ENCODE measurements at regions not wholly inside any gene's neighbourhood (a gene's known extent, or its start where the extent isn't known, plus 50 kb on each side); places are given as distances from the start of the nearest gene placed in this dataset.

DNA sequence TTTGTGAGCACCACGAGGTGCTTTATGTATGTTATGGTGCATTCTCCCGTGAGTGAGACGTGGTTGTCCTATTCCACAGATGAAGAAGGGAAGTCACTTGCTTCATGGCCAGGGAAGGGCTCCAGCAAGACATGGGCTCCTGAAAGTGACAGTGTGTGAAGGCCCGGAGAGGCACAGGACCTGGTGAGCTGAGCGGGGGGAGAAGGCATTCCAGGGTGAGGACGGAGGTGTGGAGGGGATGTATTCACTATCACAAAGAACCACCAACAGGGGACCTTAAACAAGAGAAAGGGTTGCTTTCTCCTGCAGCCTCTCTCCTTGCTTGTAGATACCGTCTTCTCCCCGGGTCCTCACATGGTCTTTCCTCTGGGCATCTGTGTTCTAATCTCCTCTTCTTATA lies 139.1 kb downstream of the FBLN2 start:
- Mint-ChIP-seq H3K27ac (no peak overlapping the region; the same call in 1 of the 2 replicates), H3K4me1 (peaks cover 23% of the 10 kb centered on the region), H3K36me3 (ENCODE audit: low read depth) (no peaks in the 10 kb centered on the region), H3K27me3 (ENCODE audit: insufficient read depth, low read depth, poor library complexity) (peaks cover 5% of the 10 kb centered on the region), H3K4me3 (no peak overlapping the region), H3K9me3 (no peaks in the 10 kb centered on the region; the same call in 2 of the 3 replicates)
- DNase-seq (ENCODE audit: low spot score) (no peak), ATAC-seq (peak; percentile 67)
- no peak overlapping the region for H3K4me3 ChIP-seq
- H2AFZ ChIP-seq, result no peak overlapping the region
- no peak overlapping the region for H3K4me2 ChIP-seq
- no peaks in the 10 kb centered on the region for H3K9me2 ChIP-seq (ENCODE audit: insufficient read depth)
- H3K36me3 ChIP-seq (ENCODE audit: insufficient read depth), result no peaks in the 10 kb centered on the region
- no peaks in the 10 kb centered on the region for H3F3A ChIP-seq (replicated peaks; ENCODE audit: low read depth)
- no peaks in the 10 kb centered on the region for H3K79me2 ChIP-seq (replicated peaks; ENCODE audit: insufficient read depth)
- no peaks in the 10 kb centered on the region for H3K27me3 ChIP-seq (ENCODE audit: insufficient read depth)
- H3K4me1 ChIP-seq (ENCODE audit: insufficient read depth), result no peaks in the 10 kb centered on the region
- no peaks in the 10 kb centered on the region for H4K20me1 ChIP-seq (replicated peaks; ENCODE audit: insufficient read depth)
- TF ChIP-seq ZNF331 (CRISPR knock-in tag; IDR thresholded peaks at IDR 0.05; ENCODE audit: low read depth), result no peak
- H3K27ac ChIP-seq (ENCODE audit: low read depth), result no peak overlapping the region

All from GM23338 (cell line).